ENCODE measurements at regions not wholly inside any gene's neighbourhood (a gene's known extent, or its start where the extent isn't known, plus 50 kb on each side); places are given as distances from the start of the nearest gene placed in this dataset.

GRCh38 chr1:219365451-219365850 lies 191.8 kb downstream of the LYPLAL1 start:
- peaks cover 0 to 5% (median 0%) of the 10 kb centered on the region in 9 donors for H3K4me1 ChIP-seq
- no peaks in the 10 kb centered on the region for H3K9me3 ChIP-seq
- intact Hi-C loops (cut with DNase I), result no loop called here
- no peaks in the 10 kb centered on the region for H3K27me3 ChIP-seq
- DNase-seq, result no peak
- no peak for TF ChIP-seq CTCF (IDR thresholded peaks at IDR 0.05)
- no peak for ATAC-seq
- no peak overlapping the region for H3K4me3 ChIP-seq
- H3K27ac ChIP-seq, result no peak overlapping the region
- 91 to 95% methylated on average over 1 of the region's 1 CpG for WGBS, 2 donors
- H3K36me3 ChIP-seq, result no peaks in the 10 kb centered on the region

- Histone ChIP-seq H3K4me3 (no peak overlapping the region), H3K27me3 (no peaks in the 10 kb centered on the region), H3K9me3 (no peaks in the 10 kb centered on the region), H3K36me3 (no peaks in the 10 kb centered on the region), H3K4me1 (peaks cover 0 to 5% (median 0%) of the 10 kb centered on the region in 9 donors), H3K27ac (no peak overlapping the region)
- TF ChIP-seq CTCF (IDR thresholded peaks at IDR 0.05), result no peak
- ATAC-seq, result no peak
- no peak for DNase-seq
- WGBS, 2 donors, result 61 to 75% methylated on average over 3 of the region's 3 CpGs
- intact Hi-C loops (cut with DNase I), result no loop called here
These were observed 189.0 kb downstream of the LYPLAL1 start for GRCh38 chr1:219362702-219363101.

GRCh38 chr1:219359126-219359525 lies 185.4 kb downstream of the LYPLAL1 start:
- DNase-seq (no peak), ATAC-seq (no peak)
- Histone ChIP-seq H3K9me3 (no peaks in the 10 kb centered on the region), H3K36me3 (no peaks in the 10 kb centered on the region), H3K4me1 (peaks cover 0 to 5% (median 0%) of the 10 kb centered on the region in 9 donors), H3K4me3 (no peak overlapping the region), H3K27me3 (no peaks in the 10 kb centered on the region), H3K27ac (no peak overlapping the region)
- WGBS, 2 donors, result 80 to 83% methylated on average over 2 of the region's 2 CpGs
- intact Hi-C loops (cut with DNase I), result no loop called here
- no peak for TF ChIP-seq CTCF (IDR thresholded peaks at IDR 0.05)

GRCh38 chr1:219358080-219358479 lies 184.4 kb downstream of the LYPLAL1 start:
- WGBS, 2 donors, result 91 to 96% methylated on average over 2 of the region's 2 CpGs
- ATAC-seq, result no peak

More at GRCh38 chr1:219358080-219358479, 184.4 kb downstream of the LYPLAL1 start:
- H3K27ac ChIP-seq, result no peak overlapping the region
- H3K4me1 ChIP-seq, result peaks cover 0 to 5% (median 0%) of the 10 kb centered on the region in 9 donors
- no peak for DNase-seq
- no peak overlapping the region for H3K4me3 ChIP-seq
- no peaks in the 10 kb centered on the region for H3K9me3 ChIP-seq
- TF ChIP-seq CTCF (IDR thresholded peaks at IDR 0.05), result no peak
- intact Hi-C loops (cut with DNase I), result no loop called here
- H3K36me3 ChIP-seq, result no peaks in the 10 kb centered on the region
- H3K27me3 ChIP-seq, result no peaks in the 10 kb centered on the region
